ENCODE measurements at regions not wholly inside any gene's neighbourhood (a gene's known extent, or its start where the extent isn't known, plus 50 kb on each side); places are given as distances from the start of the nearest gene placed in this dataset.

GRCh38 chr2:38432820-38433606 lies 55.9 kb upstream of the ATL2 start:
- ATAC-seq, result peak; percentile 24
- no peaks in the 10 kb centered on the region for H3K36me3 ChIP-seq
- TF ChIP-seq CTCF (IDR thresholded peaks at IDR 0.05), result no peak

DNA sequence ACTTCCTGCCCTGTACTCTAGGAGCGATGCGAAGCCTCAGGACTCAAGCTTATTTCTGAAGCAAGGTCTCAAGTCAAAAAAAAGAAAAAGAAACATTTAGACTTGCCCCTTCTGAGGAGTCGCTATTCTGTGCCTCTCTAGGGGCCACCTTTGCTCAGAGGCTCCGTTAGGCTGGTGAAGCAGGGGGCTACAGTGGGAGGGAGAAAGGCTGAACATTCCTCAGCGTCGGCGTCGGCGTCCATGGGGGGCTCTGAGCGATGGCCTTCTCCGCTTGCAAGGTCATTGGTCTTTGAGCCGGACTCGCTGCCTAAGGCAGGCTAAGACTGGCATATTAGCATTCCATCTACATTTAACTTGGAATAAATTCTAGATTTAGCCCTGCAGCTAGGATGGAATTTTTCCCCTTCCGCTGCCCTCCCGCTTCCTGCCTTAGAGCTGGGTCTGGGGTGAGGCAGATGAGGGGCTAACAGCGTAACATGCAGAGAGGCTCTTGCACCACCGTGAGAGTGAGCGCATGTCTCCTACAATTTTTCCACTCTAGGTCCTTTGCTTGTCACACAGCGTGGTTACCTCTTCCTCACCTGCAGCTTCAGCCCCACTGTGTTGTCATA lies 53.6 kb upstream of the ATL2 start:
- no peaks in the 10 kb centered on the region for H3K9me3 ChIP-seq
- no peak for DNase-seq
- no peak overlapping the region for H3K4me3 ChIP-seq
- no peaks in the 10 kb centered on the region for H3K4me1 ChIP-seq
- no peaks in the 10 kb centered on the region for H3K27me3 ChIP-seq
- intact Hi-C loops (cut with DNase I), result no loop called here
- no peak for TF ChIP-seq CTCF (IDR thresholded peaks at IDR 0.05)
- H3K36me3 ChIP-seq, result no peaks in the 10 kb centered on the region
- ATAC-seq, result no peak
- no peak overlapping the region for H3K27ac ChIP-seq

More at GRCh38 chr2:38432820-38433606, 55.9 kb upstream of the ATL2 start:
- Histone ChIP-seq H3K9me3 (no peaks in the 10 kb centered on the region), H3K4me1 (no peaks in the 10 kb centered on the region), H3K4me3 (no peak overlapping the region), H3K27ac (no peak overlapping the region), H3K27me3 (no peaks in the 10 kb centered on the region)
- no peak for DNase-seq
- intact Hi-C loops (cut with DNase I), result no loop called here

GRCh38 chr2:38430196-38430595 lies 53.1 kb upstream of the ATL2 start:
- no peak overlapping the region for H3K27ac ChIP-seq
- no peaks in the 10 kb centered on the region for H3K4me1 ChIP-seq
- H3K36me3 ChIP-seq, result no peaks in the 10 kb centered on the region
- ATAC-seq (no peak), DNase-seq (no peak)
- H3K9me3 ChIP-seq, result no peaks in the 10 kb centered on the region
- TF ChIP-seq CTCF (IDR thresholded peaks at IDR 0.05), result no peak
- intact Hi-C loops (cut with DNase I), result no loop called here
- H3K4me3 ChIP-seq, result no peak overlapping the region
- H3K27me3 ChIP-seq, result no peaks in the 10 kb centered on the region

GRCh38 chr2:38427936-38428335 lies 50.9 kb upstream of the ATL2 start:
- intact Hi-C loops (cut with DNase I), result no loop called here

More at GRCh38 chr2:38427936-38428335, 50.9 kb upstream of the ATL2 start:
- H3K36me3 ChIP-seq, result no peaks in the 10 kb centered on the region
- H3K9me3 ChIP-seq, result no peaks in the 10 kb centered on the region
- no peak overlapping the region for H3K4me3 ChIP-seq
- H3K27me3 ChIP-seq, result no peaks in the 10 kb centered on the region
- H3K4me1 ChIP-seq, result no peaks in the 10 kb centered on the region
- ATAC-seq (no peak), DNase-seq (no peak)
- H3K27ac ChIP-seq, result no peak overlapping the region
- TF ChIP-seq CTCF (IDR thresholded peaks at IDR 0.05), result no peak

Data from left lung (tissue), 4 donors.